NCI-H2171 (cell line): ENCODE measurements at regions not wholly inside any gene's neighbourhood (a gene's known extent, or its start where the extent isn't known, plus 50 kb on each side); places are given as distances from the start of the nearest gene placed in this dataset.

Source experiments
- DNase-seq: peaks from one replicate; lab custom pipeline; 2025; lab: John Stamatoyannopoulos, UW

DNA sequence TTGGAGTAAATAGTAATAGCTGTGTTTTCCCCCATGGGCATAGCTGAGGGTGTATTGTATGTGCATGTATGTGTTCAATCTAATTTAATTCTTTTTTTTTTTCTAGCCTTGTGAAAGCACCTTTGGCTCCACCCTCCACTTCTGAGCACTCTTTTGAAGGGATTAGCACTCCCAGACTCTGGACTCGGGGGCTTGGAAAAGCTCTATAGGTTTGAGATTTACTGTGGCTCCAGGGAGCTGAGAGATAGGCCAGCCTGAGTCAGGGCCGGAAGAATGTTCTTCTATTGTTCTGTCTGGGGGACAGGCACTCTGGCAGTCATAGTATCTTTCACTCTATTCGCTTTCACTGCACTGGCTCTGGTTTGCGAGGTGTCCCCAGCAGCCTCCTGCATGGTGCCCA, 540.0 kb upstream of the TBX3 start:
- DNase-seq, result no peak

DNA sequence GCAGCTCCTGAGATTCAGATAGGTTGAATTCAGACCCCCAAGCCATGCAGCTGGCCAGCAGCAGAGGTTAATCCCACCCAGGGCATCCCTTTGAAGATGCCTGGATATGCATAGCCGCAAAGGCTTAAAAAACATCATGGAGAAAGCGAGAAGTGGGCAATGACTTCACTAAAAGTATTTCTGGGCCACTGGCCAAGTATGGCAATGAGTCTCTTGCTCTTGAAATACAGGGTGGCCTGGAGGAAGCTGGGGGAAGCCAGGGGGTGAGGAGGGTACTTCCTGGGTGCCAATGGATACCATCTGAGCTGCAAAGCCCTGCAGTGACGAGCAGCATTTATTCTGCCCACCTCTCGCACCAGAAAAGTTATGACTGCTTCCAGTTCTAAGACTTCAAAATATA, 539.3 kb upstream of the TBX3 start:
- no peak for DNase-seq

DNA sequence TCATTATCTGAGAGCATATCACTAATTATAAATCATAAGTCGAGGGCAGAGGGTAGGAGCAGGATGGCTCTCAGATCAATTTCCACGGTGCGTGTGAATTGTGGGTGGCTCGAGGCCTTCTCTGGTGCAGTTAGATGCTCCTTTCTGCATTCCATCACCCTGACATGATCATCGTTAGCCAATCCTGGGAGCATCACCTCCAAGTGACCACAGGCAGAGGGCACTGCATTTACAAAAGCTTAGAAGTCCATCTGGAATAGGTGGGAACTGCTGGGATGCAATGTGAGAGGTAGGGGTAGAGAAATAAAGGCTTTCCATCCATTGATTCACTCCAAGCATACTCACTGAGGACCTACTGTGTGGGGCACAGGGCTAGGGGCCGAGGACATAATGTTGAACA, 538.2 kb upstream of the TBX3 start:
- DNase-seq, result no peak

DNA sequence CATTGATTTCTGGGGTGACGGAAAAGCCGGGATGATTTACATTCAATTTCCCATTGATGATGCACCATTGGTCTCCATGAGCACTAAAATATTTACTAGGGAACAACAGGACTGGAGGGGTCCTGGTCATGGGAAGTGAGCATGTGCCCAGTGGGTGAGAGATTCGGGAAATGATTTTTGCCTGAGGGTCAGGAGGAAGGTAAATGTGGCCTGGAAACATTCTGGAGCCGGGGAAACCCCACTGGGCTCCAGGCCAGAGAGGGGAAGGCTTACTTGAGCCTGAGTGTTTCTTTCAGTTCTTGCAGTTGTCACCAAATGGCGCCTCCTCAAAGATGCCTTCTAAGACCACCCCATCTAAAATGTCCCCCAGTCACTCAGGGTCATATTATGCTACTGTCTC, 532.3 kb upstream of the TBX3 start:
- DNase-seq, result no peak

GRCh38 chr12:115215544-115215943, 531.6 kb upstream of the TBX3 start:
- DNase-seq, result no peak

DNA sequence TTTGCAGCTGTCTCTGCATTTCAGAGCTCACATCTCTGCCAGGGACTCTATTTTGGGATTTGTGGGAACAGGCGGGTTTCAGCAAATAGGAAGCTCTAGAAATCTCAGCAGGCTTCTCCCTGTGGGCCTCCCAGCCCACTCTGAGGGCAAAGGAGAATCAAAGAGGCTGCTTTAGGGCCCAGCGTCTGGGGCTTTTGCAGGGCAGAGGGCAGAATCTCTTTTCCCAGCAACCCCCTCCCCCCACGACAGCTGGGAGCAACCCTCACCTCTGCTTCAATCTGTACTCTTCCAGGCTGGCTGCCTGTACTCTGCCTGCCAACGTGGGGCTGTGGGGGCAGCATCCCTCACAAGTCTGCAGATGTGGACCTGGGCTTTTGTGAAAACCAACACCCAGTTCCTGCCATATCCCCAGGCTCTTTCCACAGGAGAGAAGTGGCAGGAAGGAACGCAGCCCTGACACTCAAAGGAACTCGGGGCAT, 529.6 kb upstream of the TBX3 start:
- no peak for DNase-seq

DNA sequence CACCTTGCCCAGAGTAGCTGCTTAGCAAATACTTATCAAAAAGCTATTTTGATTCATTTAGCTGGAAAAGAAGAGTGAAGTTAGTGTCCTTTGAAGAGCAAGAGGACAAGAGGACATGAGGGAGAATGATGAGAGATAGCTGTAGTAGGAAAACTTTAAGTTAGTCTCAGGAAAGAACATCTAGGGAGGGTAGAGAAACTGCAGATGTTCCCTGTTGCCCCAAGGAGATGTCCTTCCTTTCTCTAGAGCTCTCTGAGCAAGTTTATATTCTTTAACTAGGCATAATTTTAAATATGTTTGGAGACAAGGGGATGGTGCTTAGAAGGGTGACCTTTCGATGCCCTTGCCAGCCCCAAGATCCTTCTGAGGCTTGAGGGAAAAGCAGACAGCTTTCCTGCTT, 529.1 kb upstream of the TBX3 start:
- no peak for DNase-seq

- DNase-seq, result no peak
Measured at GRCh38 chr12:115212356-115212755, 528.4 kb upstream of the TBX3 start.

DNA sequence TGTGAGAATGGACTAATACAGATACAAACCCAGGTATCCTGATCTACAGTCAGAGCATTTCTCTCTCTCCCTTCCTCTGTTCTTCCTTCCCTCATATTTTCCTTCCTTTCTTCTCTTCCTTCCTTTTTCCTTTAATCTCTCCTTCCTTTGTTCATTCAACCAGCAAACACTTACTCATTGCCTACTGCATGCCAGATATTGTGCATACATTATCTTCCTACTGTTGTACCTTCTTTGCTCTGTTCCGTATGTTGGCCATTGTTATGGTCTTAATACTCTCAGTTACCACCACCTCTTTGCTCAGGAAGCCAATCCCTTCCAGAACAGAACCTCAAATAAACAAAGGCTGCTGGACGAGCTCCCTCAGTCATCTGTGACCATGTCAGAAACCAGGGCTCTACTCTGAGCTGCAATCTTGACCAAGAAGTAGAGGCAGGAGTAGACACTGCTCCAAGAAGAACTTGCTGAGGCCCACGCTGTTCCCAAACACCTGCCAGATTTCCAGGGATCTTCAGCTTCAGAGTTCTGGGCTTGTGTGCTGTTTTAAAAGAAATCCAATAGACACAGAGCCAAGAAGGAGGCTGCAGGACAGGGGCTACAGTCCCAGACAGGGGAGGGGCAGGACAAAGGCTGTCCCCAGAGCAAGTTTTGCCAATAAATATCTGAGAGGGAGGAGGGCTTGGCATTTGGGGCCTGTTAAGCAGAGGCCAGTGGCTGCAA, 526.7 kb upstream of the TBX3 start:
- DNase-seq, result no peak

DNA sequence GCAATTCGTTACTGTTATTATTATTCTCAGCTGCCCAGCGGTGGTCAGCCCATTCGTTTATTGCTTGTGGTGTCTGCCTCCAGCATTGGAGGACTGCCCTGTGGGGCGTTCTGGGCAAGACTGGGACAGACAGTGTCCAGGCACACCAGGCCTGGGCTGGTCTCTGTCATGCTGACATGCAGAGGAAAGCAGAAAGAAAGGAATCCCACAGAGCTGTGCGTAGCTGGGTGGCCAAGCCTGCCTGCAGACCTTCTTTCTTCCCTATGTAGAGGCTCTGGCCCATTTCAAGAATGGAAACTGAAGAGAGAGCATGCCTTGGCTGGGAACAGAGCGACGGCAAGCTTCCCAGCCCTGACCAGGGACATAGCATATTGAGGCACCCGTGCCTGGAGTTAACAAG, 525.3 kb upstream of the TBX3 start:
- no peak for DNase-seq

GRCh38 chr12:115208098-115208497, 524.1 kb upstream of the TBX3 start:
- no peak for DNase-seq

DNA sequence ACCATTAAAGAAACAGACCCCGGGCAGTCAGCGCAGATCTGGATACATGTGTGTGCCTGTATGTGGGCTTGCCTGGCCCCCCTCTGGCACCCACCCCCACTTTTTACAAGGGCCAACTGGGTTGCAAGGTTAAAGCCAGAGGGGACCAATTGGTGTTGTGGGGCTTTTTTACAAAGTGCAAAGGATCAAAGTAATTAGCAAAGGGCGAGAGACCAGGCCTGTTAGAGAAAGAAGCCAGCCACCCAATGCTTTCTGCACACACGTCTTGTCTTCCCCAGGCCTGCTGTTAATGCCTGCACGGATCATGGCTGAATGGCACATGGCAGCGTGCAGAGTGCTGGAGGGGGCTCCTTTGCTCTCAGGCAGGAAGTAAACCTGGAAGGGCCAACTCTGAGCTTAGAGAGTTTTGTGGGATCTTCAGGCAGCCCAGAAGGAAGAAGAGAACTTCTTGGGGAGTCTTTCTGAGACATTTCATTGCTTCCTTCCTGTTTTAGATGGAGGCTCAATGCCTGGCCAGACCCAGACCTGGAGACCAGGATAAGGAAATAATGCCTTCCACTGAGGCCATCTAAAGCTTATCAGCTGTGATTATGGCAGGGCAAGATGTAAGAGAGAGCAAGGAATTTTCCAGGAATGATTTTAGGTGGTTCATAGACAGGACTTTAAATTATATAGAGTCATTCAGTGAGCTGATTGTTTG, 523.4 kb upstream of the TBX3 start:
- DNase-seq, result no peak

GRCh38 chr12:115206801-115207200, 522.8 kb upstream of the TBX3 start:
- DNase-seq, result no peak

DNA sequence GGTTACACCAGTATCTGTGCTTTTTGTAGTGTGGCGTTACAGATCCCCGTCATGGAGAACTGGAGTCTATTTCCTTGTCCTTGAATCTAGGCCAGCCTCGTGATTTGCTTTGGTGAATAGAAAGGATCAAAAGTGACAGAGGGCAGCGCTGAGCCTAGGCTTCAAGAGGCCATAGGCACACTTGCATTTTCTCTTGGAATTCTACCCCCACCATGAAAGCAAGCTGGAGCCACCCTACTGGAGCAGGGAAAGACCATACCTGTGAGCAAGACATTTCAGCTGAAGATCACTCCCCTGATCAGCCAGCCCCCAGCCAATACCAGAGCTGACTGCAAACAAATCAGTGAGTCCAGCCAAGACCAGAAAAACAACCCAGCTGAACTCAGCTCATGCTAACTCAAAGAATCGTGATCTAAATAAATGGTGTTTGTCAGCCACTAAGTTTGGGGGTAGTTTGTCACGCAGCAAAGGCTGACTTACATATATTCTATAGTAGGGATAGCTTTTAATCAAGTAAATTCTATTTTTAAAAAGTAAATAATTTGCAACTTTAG, 521.9 kb upstream of the TBX3 start:
- no peak for DNase-seq

DNA sequence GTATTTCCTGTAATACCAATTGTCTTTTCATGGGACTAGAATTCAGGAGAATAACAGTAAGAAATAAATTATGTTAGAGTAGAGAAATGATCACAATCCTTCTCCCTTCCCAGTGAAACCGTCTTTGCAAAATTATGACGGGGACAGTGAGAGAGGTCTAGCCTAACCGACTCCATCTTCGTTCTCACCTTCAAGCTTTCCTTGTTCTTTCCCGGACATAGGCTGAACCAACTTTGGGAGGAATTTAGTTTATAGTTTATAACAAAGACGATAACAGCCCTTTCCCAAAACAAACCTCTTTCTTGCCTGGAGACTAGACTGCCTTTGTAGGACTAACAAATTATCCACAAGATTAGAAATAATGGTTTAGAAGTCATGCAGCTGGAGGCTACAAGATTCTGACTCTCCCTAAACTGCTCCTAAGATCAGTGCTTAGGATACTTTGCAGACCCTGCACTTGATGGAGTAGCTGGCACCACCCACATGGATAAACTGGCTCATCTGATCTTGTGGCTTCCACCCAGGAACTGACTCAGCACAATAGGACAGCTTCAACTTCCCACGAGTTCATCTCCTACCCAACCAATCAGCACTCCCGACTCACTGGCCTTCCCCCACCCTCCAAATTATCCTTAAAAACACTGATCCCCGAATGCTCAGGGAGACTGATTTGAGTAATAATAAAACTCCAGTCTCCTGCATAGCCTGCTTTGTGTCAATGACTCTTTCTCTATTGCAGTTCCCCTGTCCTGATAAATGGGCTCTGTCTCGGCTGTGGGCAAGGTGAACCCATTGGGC, 521.2 kb upstream of the TBX3 start:
- DNase-seq, result no peak

DNA sequence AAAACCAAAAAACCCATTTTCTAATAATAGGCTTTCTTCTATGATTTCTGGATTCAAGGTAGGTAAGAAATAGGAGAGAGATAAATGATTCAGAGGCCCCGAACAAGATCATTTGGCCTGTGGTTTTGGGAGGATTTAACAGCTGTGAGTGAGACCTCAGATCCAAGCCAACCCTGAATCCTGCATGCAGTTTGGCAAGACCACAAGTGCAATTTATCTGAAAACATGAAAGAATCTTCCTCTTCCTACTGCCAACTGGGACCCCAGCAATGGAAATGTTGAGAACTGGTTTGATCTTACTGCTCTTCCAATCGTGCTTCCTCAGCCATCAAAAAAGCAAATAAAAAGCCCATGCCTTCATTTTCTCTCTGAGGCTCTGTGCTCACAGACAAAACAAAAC, 519.7 kb upstream of the TBX3 start:
- no peak for DNase-seq

DNA sequence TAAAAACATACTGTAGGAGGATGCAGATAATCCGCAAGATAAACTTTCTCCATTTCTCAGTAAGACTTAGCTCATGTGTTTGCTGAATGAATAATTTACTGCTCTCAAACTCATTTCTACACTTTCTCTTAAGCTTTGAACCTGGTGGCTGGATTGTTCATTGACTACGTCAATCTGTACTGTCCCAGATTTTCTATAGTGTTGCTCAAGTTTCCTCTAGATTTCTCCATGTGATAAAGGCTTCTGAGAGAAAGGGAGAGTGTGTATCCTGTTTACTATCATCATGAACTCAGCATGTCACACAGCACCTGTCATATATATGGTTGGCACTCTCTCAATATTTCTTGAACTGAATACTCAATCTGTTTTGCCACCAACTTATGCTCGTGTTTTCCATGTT, 518.0 kb upstream of the TBX3 start:
- no peak for DNase-seq

- DNase-seq, result no peak
Measured at GRCh38 chr12:115199831-115200230, 515.9 kb upstream of the TBX3 start.

DNA sequence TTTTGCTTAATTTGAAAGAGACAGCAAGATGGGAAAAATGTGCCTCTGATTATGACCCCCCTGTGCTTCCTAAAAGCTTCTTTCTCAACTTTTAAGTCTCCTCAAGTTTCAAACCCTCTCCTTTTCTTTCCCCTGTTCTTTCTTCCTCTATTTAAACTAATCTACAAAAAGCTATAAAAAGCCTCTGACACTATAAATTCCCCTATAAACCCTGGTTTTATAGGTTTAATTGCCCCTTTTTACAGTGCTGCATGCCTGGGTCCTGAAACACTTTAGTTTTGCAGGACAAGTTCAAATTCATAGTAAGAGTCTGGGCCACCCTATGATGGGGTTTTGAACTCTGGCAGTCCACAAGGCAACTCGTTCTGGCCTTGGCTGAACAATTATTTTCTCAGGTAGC, 510.9 kb upstream of the TBX3 start:
- no peak for DNase-seq

GRCh38 chr12:115194448-115194847, 510.5 kb upstream of the TBX3 start:
- no peak for DNase-seq

DNA sequence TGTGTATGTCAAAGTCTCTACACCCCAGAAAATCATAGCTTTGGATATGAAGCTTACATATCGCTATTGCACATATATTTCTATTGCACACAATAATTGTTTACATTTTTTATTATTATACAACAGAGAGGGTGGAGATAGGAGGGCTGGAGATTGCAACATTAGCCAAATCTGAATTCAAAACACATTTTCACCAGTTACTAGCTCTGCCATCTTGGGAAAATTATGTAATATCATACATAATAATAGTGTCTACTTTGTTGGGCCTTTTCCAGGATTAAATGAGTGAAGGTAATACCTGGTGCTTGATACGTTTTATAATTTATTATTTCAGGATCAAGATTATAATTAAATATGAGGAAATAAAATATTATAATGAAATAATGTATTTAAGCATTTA, 507.4 kb upstream of the TBX3 start:
- no peak for DNase-seq

- no peak for DNase-seq
Measured at GRCh38 chr12:115190010-115190770, 506.2 kb upstream of the TBX3 start.
